A549 (cell line): ENCODE measurements at regions not wholly inside any gene's neighbourhood (a gene's known extent, or its start where the extent isn't known, plus 50 kb on each side); places are given as distances from the start of the nearest gene placed in this dataset.

Experiments used
- ATAC-seq, 2 experiments: fragments of 200-7000 bp in 1 of 2; fragments of >200 bp in 1 of 2; cut with Nextera tagmentation in 1 of 2; cut with Tn5 transposase in 1 of 2; 3 replicates each; pipeline versions ENCODE4 v1.8.0 to v1.9.1; 2018 to 2020; ENCODE audit warnings: mild to moderate bottlenecking in 1 of 2, moderate library complexity in 1 of 2
- CTCF ChIA-PET: fragments of 300-600 bp; sonication (Branson Sonifier 250); formaldehyde crosslinking; extraction: SDS; loops from one replicate; lab custom pipeline; 2021; ENCODE audit warnings: antibody characterized with exemption, inconsistent platforms; lab: Yijun Ruan, JAX
- POLR2A ChIA-PET: fragments of 350-600 bp; formaldehyde crosslinking; extraction: SDS; loops from one replicate; lab custom pipeline; 2021; ENCODE audit warnings: antibody characterized with exemption, inconsistent platforms; lab: Yijun Ruan, JAX
- DNase-seq, 2 experiments: peaks; one replicate each; pipeline versions ENCODE4 v3.0.0 to v3.0.0-alpha.2; 2011 to 2016; ENCODE audit warnings: low read depth in 1 of 2, low spot score in 1 of 2
- FAIRE-seq: peaks from 2 replicates; lab custom pipeline; 2011; peaks lifted over from hg19 to GRCh38; lab: Jason Lieb, UNC
- H3K27ac ChIP-seq, 2 experiments: fragments of >200 bp; sonication (Bioruptor Twin); formaldehyde crosslinking; 3 replicates each; pipeline ENCODE4 v1.5.1; 2016 to 2017
- H3K4me1 ChIP-seq: fragments of >200 bp; sonication (Bioruptor Twin); formaldehyde crosslinking; 3 replicates; pipeline ENCODE4 v1.6.1; 2016
- H3K4me2 ChIP-seq: fragments of >200 bp; sonication (Bioruptor Twin); formaldehyde crosslinking; 3 replicates; pipeline ENCODE4 v1.6.1; 2016
- H3K4me3 ChIP-seq: fragments of >200 bp; sonication (Bioruptor Twin); formaldehyde crosslinking; 3 replicates; pipeline ENCODE4 v1.5.1; 2016
- H3K9me3 ChIP-seq: fragments of >200 bp; sonication (Bioruptor Twin); formaldehyde crosslinking; 3 replicates; pipeline ENCODE4 v1.6.1; 2016
- BHLHE40 ChIP-seq: IDR thresholded peaks from 2 replicates; pipeline ENCODE4 v1.6.1; 2012; ENCODE audit warnings: low read depth, low read length, inconsistent platforms
- CEBPB ChIP-seq, 2 experiments: fragments of >200 bp in 1 of 2; sonication (Bioruptor Twin) in 1 of 2; formaldehyde crosslinking in 1 of 2; IDR thresholded peaks; 2 replicates each; pipeline ENCODE4 v1.6.1; 2012 to 2016
- CHD4 ChIP-seq: fragments of 200-600 bp; sonication (generic); IDR thresholded peaks from 2 replicates; pipeline ENCODE4 v1.6.1; 2016; ENCODE audit warnings: antibody characterized with exemption, mild to moderate bottlenecking, borderline replicate concordance
- CTCF ChIP-seq: fragments of >200 bp; sonication (Bioruptor Twin); formaldehyde crosslinking; IDR thresholded peaks from 3 replicates; pipeline ENCODE4 v1.5.1; 2016
- ELK1 ChIP-seq: fragments of 150-350 bp; IDR thresholded peaks from 2 replicates; pipeline ENCODE4 v1.6.1; 2014; ENCODE audit warnings: low read depth, mild to moderate bottlenecking, low read length
- EP300 ChIP-seq, 2 experiments: fragments of >200 bp; sonication (Bioruptor Twin); formaldehyde crosslinking; IDR thresholded peaks; 2 replicates in 1 of 2; 3 replicates in 1 of 2; pipeline ENCODE4 v1.6.1; 2016 to 2017
- ESRRA ChIP-seq: fragments of 150-350 bp; IDR thresholded peaks from 2 replicates; pipeline ENCODE4 v1.6.1; 2014; ENCODE audit warnings: mild to moderate bottlenecking, low read length, borderline replicate concordance
- FOSL2 ChIP-seq, 2 experiments: fragments of 450-650 bp in 1 of 2; fragments of >200 bp in 1 of 2; sonication (Bioruptor Twin) in 1 of 2; formaldehyde crosslinking; IDR thresholded peaks; 2 replicates each; pipeline versions ENCODE4 v1.5.0 to v1.6.1; 2016 to 2020; ENCODE audit warnings: mild to moderate bottlenecking in 1 of 2, moderate library complexity in 1 of 2
- FOXS1 ChIP-seq: fragments of 250-450 bp; sonication (Bioruptor Pico); IDR thresholded peaks from 2 replicates; pipeline ENCODE4 v1.5.0; 2020; ENCODE audit warnings: mild to moderate bottlenecking, moderate library complexity
- GATA3 ChIP-seq: IDR thresholded peaks from 2 replicates; pipeline ENCODE4 v1.6.1; 2012; ENCODE audit warnings: borderline replicate concordance
- HES2 ChIP-seq: fragments of >200 bp; sonication (Bioruptor Twin); formaldehyde crosslinking; IDR thresholded peaks from 2 replicates; pipeline ENCODE4 v1.6.1; 2016
- KDM1A ChIP-seq: fragments of 200-600 bp; sonication (generic); IDR thresholded peaks from 2 replicates; pipeline ENCODE4 v1.6.1; 2016; ENCODE audit warnings: low read depth, mild to moderate bottlenecking
- KDM5A ChIP-seq: fragments of 200-600 bp; sonication (generic); IDR thresholded peaks from 2 replicates; pipeline ENCODE4 v1.6.1; 2016; ENCODE audit warnings: antibody characterized with exemption, mild to moderate bottlenecking
- MAX ChIP-seq: IDR thresholded peaks from 2 replicates; pipeline ENCODE4 v1.6.1; 2012
- MAZ ChIP-seq: fragments of 150-350 bp; IDR thresholded peaks from 2 replicates; pipeline ENCODE4 v1.6.1; 2014; ENCODE audit warnings: antibody characterized with exemption, low read depth, low read length, borderline replicate concordance
- POLR2A ChIP-seq: IDR thresholded peaks from 2 replicates; pipeline ENCODE4 v1.6.1; 2012; ENCODE audit warnings: mild to moderate bottlenecking, low read length
- POLR2AphosphoS2 ChIP-seq: conservative IDR thresholded peaks from 2 replicates; pipeline ENCODE4 v1.6.1; 2012; ENCODE audit warnings: low read length, improper control_type of control experiment, inconsistent platforms
- REST ChIP-seq: fragments of 200-600 bp; sonication (generic); IDR thresholded peaks from 2 replicates; pipeline ENCODE4 v1.6.1; 2016; ENCODE audit warnings: antibody characterized with exemption, mild to moderate bottlenecking, moderate library complexity
- SMC3 ChIP-seq: fragments of >200 bp; sonication (Bioruptor Twin); formaldehyde crosslinking; IDR thresholded peaks from 3 replicates; pipeline ENCODE4 v1.6.1; 2018; ENCODE audit warnings: inconsistent platforms
- TFCP2L1 ChIP-seq: fragments of 250-450 bp; sonication (Bioruptor Pico); IDR thresholded peaks from 2 replicates; pipeline ENCODE4 v1.5.0; 2021; ENCODE audit warnings: mild to moderate bottlenecking
- TP53 ChIP-seq: fragments of 250-450 bp; sonication (Bioruptor Pico); IDR thresholded peaks from 2 replicates; pipeline ENCODE4 v1.5.0; 2021; ENCODE audit warnings: mild to moderate bottlenecking, moderate library complexity
- USF2 ChIP-seq: fragments of 450-650 bp; IDR thresholded peaks from 2 replicates; pipeline ENCODE4 v1.6.1; 2014; ENCODE audit warnings: antibody characterized with exemption
- ZFP36 ChIP-seq: fragments of 450-650 bp; IDR thresholded peaks from 2 replicates; pipeline ENCODE4 v1.6.1; 2014; ENCODE audit warnings: borderline replicate concordance; ENCODE audit not compliant: partially characterized antibody
- WGBS: methylation state at CpG from one replicate; pipeline ENCODE4 v1.1.6; 2017; ENCODE audit errors: missing lambda C conversion rate; 5-methylcytosine and 5-hydroxymethylcytosine counted together

GRCh38 chr7:46763344-46763743 is 818.6 kb downstream of the TNS3 start:
- WGBS = 55% methylated on average over 3 of the region's 3 CpGs
- ChIA-PET POLR2A (no interaction called here), CTCF (no interaction called here)
- Histone ChIP-seq H3K4me2 (peak overlapping the region; percentile 63), H3K27ac (peak overlapping the region; percentile 82 to 83), H3K4me3 (no peak overlapping the region), H3K4me1 (peaks cover 31% of the 10 kb centered on the region), H3K9me3 (0 out of 3 replicates have a peak, but pooled peaks cover 3% of the 10 kb centered on the region)
- FAIRE-seq (no peak), ATAC-seq (no peak), DNase-seq (no peak)
- TF ChIP-seq CEBPB (IDR thresholded peaks at IDR 0.05) = peak; percentile 44 to 59; a peak in 3 of 4 replicates
- no peak for TF ChIP-seq REST
- TF ChIP-seq HES2 = 0 out of 2 replicates have a peak, but pooled peaks have one; percentile 16

DNA sequence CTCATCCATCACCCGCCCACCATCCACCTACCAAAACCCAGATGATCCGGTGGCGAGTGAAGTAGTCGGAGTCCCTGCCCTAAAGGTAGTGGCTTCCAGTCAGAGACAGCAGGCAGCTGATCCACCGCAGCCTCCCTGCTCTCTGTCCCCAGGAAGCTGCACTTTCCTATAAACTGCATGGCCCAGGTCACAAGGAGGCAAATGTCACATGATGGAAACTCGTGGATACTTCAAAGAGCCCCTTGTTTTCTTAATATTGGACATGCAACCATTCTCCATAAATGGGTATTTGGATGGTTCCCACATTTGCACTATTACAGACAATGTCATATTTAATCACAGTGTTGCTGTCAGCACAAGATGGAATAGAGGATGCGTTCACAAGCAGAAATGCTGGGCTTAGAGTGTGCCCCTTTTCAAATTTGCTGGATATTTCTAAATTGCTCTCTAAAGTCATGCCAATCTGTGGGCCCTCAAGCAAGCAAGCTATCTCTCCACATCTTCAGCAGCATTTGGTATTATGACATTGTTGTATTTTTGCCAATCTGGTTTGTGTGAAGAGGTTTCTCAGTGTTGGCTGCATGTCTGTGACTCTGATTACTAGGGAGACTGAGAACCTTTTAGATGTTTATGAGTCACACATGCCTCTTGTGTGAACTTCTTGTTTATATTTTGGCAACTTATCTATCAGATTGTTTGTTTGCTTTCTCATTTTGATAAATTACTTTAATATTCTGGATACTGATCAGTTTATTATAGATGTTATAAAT is 822.0 kb downstream of the TNS3 start:
- peak; percentile 23 for FAIRE-seq
- H3K27ac ChIP-seq = peak overlapping the region; percentile 30 to 69; a peak in 5 of 6 replicates
- ATAC-seq = no peak
- H3K9me3 ChIP-seq = no peaks in the 10 kb centered on the region
- WGBS = 84% methylated on average over 7 of the region's 7 CpGs
- peak in 1 of 2 experiments; percentile 29 for DNase-seq
- ChIA-PET POLR2A (no interaction called here), CTCF (no interaction called here)
- H3K4me3 ChIP-seq = no peak overlapping the region
- peak overlapping the region; percentile 21; the same call in 2 of the 3 replicates for H3K4me2 ChIP-seq
- peaks cover 38% of the 10 kb centered on the region for H3K4me1 ChIP-seq
- TF ChIP-seq BHLHE40 = no peak
- TF ChIP-seq ESRRA = no peak
- peak in 1 of 2 experiments; percentile 26; a peak in 1 of 5 replicates for TF ChIP-seq EP300 (IDR thresholded peaks at IDR 0.05)
- TF ChIP-seq MAX = no peak
- TF ChIP-seq SMC3 = no peak
- TF ChIP-seq POLR2AphosphoS2 = no peak
- no peak for TF ChIP-seq ELK1
- peak; percentile 65; the same call in 1 of the 2 replicates for TF ChIP-seq GATA3
- no peak for TF ChIP-seq FOXS1 (CRISPR knock-in tag)
- no peak for TF ChIP-seq KDM1A
- TF ChIP-seq CHD4 = no peak
- no peak for TF ChIP-seq FOSL2 (IDR thresholded peaks at IDR 0.05)
- TF ChIP-seq FOSL2 (CRISPR knock-in tag; IDR thresholded peaks at IDR 0.05) = 0 out of 2 replicates have a peak, but pooled peaks have one; percentile 2
- TF ChIP-seq CTCF = no peak
- no peak for TF ChIP-seq TP53 (CRISPR knock-in tag)
- TF ChIP-seq MAZ = no peak
- TF ChIP-seq HES2 = no peak
- no peak for TF ChIP-seq ZFP36
- no peak for TF ChIP-seq USF2
- TF ChIP-seq TFCP2L1 (CRISPR knock-in tag) = no peak
- no peak for TF ChIP-seq KDM5A
- TF ChIP-seq REST = no peak
- TF ChIP-seq POLR2A = no peak
